HFFc6 (cell line): ENCODE measurements at regions not wholly inside any gene's neighbourhood (a gene's known extent, or its start where the extent isn't known, plus 50 kb on each side); places are given as distances from the start of the nearest gene placed in this dataset.

Experiments used
- DNase-seq: peaks from one replicate; pipeline ENCODE4 v3.0.0-alpha.2; 2018
- H3K27ac Mint-ChIP-seq: 2 replicates; pipeline ENCODE4 v1.8.0; 2020; ENCODE audit warnings: mild to moderate bottlenecking, mixed read lengths
- H3K27me3 Mint-ChIP-seq: 2 replicates; pipeline ENCODE4 v1.8.0; 2021; ENCODE audit warnings: mild to moderate bottlenecking, moderate library complexity, mixed read lengths; ENCODE audit not compliant: insufficient read depth
- H3K36me3 Mint-ChIP-seq: 2 replicates; pipeline ENCODE4 v1.8.0; 2021; ENCODE audit warnings: low read depth, mixed read lengths
- H3K4me1 Mint-ChIP-seq: 2 replicates; pipeline ENCODE4 v1.8.0; 2020; ENCODE audit warnings: low read depth, mixed read lengths
- H3K4me3 Mint-ChIP-seq: 2 replicates; pipeline ENCODE4 v1.8.0; 2020; ENCODE audit warnings: mild to moderate bottlenecking, moderate library complexity, mixed read lengths
- H3K9me3 Mint-ChIP-seq: 2 replicates; pipeline ENCODE4 v1.8.0; 2020; ENCODE audit warnings: mild to moderate bottlenecking, mixed read lengths
- TF ChIP-seq, protein P1 (sequence below): fragments of 200-600 bp; sonication (generic); IDR thresholded peaks from 2 replicates; pipeline ENCODE4 v1.5.0; 2021; ENCODE audit warnings: antibody characterized with exemption, mild to moderate bottlenecking

DNA sequence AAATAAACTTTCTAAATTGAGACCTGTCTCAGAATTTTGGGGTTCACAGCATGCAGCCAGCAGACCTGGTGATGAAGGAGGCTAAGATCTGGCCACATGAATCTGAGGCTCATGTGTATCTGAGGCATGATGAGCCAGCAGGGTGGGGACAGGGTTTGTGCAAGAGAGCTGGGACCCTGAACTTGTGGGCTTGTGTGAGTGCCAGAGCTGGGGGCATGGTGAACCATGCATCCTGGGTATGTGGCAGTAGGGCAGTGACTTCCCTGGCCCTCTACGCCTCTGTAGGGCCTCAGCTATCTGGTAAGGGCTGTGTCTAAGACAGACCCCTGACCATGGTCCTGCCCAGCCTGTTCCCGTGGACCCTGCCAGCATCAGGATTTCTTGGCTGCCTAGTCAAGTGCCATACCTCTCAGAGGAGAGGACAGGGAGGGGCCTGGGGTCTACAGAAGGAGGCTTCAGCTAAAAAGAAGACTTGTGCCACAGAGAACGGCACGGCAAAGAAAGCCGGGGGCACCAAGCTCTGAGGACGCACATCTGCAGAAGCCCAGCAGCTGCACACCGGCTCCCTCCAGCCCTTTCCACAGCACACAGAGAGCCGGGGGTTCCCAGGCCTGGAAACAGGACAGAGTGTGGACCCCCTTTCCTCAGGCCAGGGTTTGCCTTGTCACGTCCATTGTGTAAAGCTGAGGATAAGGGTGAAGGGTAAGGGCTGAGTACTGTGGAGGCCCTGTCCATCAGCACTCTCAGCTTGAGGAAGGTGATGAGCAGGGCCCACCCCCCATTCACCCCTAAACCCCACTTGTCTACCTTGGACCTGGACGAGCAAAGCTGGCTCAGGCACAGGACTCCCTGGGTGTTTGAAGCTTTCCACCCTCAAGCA is 130.1 kb downstream of the MRPL36 start:
- DNase-seq, result no peak
- peaks cover 4% of the 10 kb centered on the region; the same call in 1 of the 2 replicates for H3K36me3 Mint-ChIP-seq
- H3K27ac Mint-ChIP-seq, result no peak overlapping the region
- TF ChIP-seq, protein P1, sequence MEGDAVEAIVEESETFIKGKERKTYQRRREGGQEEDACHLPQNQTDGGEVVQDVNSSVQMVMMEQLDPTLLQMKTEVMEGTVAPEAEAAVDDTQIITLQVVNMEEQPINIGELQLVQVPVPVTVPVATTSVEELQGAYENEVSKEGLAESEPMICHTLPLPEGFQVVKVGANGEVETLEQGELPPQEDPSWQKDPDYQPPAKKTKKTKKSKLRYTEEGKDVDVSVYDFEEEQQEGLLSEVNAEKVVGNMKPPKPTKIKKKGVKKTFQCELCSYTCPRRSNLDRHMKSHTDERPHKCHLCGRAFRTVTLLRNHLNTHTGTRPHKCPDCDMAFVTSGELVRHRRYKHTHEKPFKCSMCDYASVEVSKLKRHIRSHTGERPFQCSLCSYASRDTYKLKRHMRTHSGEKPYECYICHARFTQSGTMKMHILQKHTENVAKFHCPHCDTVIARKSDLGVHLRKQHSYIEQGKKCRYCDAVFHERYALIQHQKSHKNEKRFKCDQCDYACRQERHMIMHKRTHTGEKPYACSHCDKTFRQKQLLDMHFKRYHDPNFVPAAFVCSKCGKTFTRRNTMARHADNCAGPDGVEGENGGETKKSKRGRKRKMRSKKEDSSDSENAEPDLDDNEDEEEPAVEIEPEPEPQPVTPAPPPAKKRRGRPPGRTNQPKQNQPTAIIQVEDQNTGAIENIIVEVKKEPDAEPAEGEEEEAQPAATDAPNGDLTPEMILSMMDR, result no peak
- peaks cover 44% of the 10 kb centered on the region for H3K27me3 Mint-ChIP-seq
- no peaks in the 10 kb centered on the region for H3K4me1 Mint-ChIP-seq
- H3K9me3 Mint-ChIP-seq, result no peaks in the 10 kb centered on the region; the same call in 1 of the 2 replicates
- H3K4me3 Mint-ChIP-seq, result no peak overlapping the region

DNA sequence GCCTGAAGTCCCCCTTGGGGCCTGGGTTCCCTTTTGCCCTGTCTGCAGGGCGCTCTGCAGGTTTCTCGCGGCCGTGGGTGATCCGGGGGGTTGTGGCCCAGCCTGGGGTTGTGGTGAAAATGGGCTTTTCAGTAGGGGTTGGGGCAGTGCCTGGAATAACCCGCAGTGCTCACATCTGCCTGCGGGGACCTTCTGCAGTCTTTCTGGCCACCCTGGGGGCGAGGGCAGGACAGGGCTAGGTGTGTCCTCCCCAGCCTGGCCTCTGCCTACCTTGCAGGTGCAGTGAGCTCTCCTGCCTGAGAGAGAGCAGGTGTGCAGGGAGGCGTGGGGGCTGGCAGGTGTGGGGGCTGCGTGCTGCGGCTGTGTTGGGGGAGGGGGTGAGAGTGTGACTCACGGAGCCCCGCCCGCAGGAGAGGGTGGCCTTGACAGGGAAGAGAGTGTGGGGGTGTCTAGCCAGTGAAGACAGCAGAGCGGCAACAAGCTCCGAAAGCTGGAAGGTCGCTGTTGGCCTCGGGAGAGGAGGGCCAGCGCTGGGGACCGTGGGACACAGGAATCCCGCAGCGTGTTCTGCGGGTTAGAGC is 131.4 kb downstream of the MRPL36 start:
- H3K9me3 Mint-ChIP-seq, result no peaks in the 10 kb centered on the region; the same call in 1 of the 2 replicates
- H3K4me1 Mint-ChIP-seq, result no peaks in the 10 kb centered on the region
- no peak overlapping the region for H3K4me3 Mint-ChIP-seq
- H3K27ac Mint-ChIP-seq, result no peak overlapping the region
- H3K27me3 Mint-ChIP-seq, result peaks cover 43% of the 10 kb centered on the region
- TF ChIP-seq, protein P1, result no peak
- H3K36me3 Mint-ChIP-seq, result peaks cover 4% of the 10 kb centered on the region; the same call in 1 of the 2 replicates
- DNase-seq, result no peak

DNA sequence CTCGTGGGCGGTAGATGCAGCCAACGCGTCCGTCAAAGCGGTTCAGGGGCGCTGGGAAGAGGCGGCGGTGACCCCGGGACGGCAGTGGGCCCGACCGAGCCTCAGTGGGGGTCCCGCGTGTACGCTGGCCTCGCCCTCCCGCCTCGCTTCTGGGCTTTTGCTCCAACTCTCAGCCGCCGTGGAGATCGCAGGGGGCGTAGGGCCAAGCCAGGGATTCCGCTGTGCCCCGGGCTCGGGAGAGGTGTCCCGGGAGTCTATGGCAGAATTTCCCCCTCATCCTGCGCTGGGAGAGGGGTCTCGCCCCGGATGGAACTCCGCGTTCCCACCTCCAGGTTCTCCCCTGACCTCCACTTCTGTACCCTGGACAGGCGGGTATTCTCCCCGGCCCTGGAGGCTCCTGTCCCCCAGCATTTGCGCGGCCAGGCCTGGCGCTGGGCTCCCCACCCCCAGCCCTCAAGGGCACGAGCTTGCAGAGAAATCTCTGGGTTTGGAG is 131.9 kb downstream of the MRPL36 start:
- peaks cover 39% of the 10 kb centered on the region for H3K27me3 Mint-ChIP-seq
- H3K9me3 Mint-ChIP-seq, result no peaks in the 10 kb centered on the region; the same call in 1 of the 2 replicates
- no peak for DNase-seq
- H3K4me3 Mint-ChIP-seq, result no peak overlapping the region
- no peaks in the 10 kb centered on the region for H3K4me1 Mint-ChIP-seq
- TF ChIP-seq, protein P1, result peak; percentile 17; the same call in 1 of the 2 replicates
- H3K27ac Mint-ChIP-seq, result no peak overlapping the region
- H3K36me3 Mint-ChIP-seq, result peaks cover 4% of the 10 kb centered on the region; the same call in 1 of the 2 replicates

DNA sequence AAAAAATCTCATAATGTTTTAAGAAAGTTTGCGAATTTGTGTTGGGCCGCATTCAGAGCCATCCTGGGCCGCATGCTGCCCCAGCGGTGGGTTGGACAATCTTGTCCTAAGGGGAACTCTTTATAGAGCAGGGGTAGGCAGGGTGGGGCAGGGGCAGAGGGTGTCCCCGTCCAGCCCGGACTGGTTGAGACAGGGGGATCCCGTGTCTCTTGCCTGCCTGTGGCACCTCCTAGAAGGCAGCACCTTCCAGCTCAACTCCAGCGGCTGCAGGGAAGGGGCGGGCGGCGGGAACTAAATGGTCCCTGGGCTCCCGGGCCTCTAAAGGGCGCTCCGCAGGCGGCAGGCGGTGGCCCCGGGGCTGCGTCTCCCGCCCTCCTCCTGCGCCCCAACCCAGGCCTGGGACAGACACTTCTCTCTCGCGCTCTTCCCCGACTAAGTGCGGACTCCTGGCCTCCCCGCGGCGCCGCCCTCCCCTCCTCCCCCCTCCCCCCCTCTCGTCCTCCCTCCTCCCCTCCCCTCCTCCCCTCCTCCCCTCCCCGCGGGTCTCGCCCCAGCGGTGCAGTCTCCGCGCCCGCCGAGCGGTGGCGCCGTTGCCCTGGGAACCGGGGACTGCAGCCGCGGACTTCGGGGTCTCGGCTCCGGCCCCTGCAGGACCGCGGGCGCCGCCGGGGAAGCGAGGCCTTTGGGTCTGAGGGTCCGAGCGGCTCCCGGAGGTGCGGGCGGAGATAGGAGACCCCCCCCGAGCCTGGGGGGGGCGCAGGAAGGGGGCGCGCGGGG is 132.6 kb downstream of the MRPL36 start:
- no peaks in the 10 kb centered on the region for H3K4me1 Mint-ChIP-seq
- peaks cover 36% of the 10 kb centered on the region for H3K27me3 Mint-ChIP-seq
- H3K4me3 Mint-ChIP-seq, result no peak overlapping the region
- TF ChIP-seq, protein P1, result peak; percentile 45; the same call in 1 of the 2 replicates
- DNase-seq, result no peak
- no peak overlapping the region for H3K27ac Mint-ChIP-seq
- H3K36me3 Mint-ChIP-seq, result peaks cover 4% of the 10 kb centered on the region; the same call in 1 of the 2 replicates
- no peaks in the 10 kb centered on the region; the same call in 1 of the 2 replicates for H3K9me3 Mint-ChIP-seq

DNA sequence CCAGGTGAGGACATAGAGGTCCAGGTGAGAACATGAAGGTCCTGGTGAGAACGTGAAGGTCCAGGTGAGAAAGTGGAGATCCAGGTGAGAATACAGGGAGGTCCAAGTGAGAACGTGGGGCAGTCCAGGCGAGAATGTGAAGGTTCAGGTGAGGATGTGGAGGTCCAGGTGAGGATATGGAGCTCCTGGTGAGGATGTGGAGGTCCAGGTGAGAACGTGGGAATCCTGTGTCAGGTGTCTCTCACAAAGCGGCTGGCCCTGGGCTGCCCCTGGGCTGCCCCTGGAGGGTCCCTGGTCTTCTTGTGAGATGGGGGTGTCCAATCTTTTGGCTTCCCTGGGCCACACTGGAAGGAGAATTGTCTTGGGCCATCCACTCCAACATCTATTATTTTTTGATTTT is 133.4 kb downstream of the MRPL36 start:
- no peaks in the 10 kb centered on the region for H3K4me1 Mint-ChIP-seq
- H3K4me3 Mint-ChIP-seq, result no peak overlapping the region
- H3K36me3 Mint-ChIP-seq, result peaks cover 4% of the 10 kb centered on the region; the same call in 1 of the 2 replicates
- H3K9me3 Mint-ChIP-seq, result no peaks in the 10 kb centered on the region; the same call in 1 of the 2 replicates
- H3K27ac Mint-ChIP-seq, result no peak overlapping the region
- TF ChIP-seq, protein P1, result no peak
- no peak for DNase-seq
- H3K27me3 Mint-ChIP-seq, result peaks cover 33% of the 10 kb centered on the region
